ENCODE measurements at regions not wholly inside any gene's neighbourhood (a gene's known extent, or its start where the extent isn't known, plus 50 kb on each side); places are given as distances from the start of the nearest gene placed in this dataset.

GRCh38 chr2:239667431-239667985 is 266.7 kb upstream of the HDAC4 start:
- no peak for TF ChIP-seq CTCF (optimal IDR thresholded peaks at IDR 0.05 in 1 of 3, IDR thresholded peaks at IDR 0.05 in 1 of 3, conservative IDR thresholded peaks at IDR 0.05 in 1 of 3; ENCODE audit: extremely low read depth in 1 of 3, insufficient read depth in 2 of 3, low read length in 3 of 3)
- TF ChIP-seq EZH2 (IDR thresholded peaks at IDR 0.05; ENCODE audit: low read length): no peak

Data from keratinocyte (primary cell).